H1 (cell line): ENCODE measurements at regions not wholly inside any gene's neighbourhood (a gene's known extent, or its start where the extent isn't known, plus 50 kb on each side); places are given as distances from the start of the nearest gene placed in this dataset.

ENCODE experiments used
- CTCF ChIA-PET: fragments of 300-600 bp; sonication (Branson Sonifier 250); formaldehyde crosslinking; loops from one replicate; lab custom pipeline; 2021; ENCODE audit not compliant: partially characterized antibody; lab: Charles Lee
- POLR2A ChIA-PET: fragments of 300-600 bp; sonication (Branson Sonifier 250); formaldehyde crosslinking; loops from one replicate; lab custom pipeline; 2021; ENCODE audit warnings: inconsistent platforms; ENCODE audit not compliant: partially characterized antibody; lab: Charles Lee
- DNase-seq, 2 experiments: peaks; one replicate each; pipeline versions ENCODE4 v3.0.0 to v3.0.0-alpha.2; 2010 to 2022; ENCODE audit warnings: low spot score in 2 of 2, low read depth in 1 of 2, mixed read lengths in 1 of 2
- FAIRE-seq: peaks from 2 replicates; lab custom pipeline; 2011; peaks lifted over from hg19 to GRCh38; lab: Jason Lieb, UNC
- H2AFZ ChIP-seq: 2 replicates; pipeline ENCODE4 v1.8.1; 2012; ENCODE audit warnings: low read length, inconsistent platforms
- H2AK5ac ChIP-seq: 2 replicates; pipeline ENCODE4 v1.6.1; 2013; ENCODE audit warnings: low read depth, low read length
- H2BK120ac ChIP-seq: replicated peaks from 2 replicates; pipeline ENCODE3; 2013; ENCODE audit warnings: low read depth, low read length, inconsistent platforms
- H2BK12ac ChIP-seq: 2 replicates; pipeline ENCODE4 v1.6.1; 2013; ENCODE audit warnings: low read depth, low read length
- H2BK15ac ChIP-seq: 2 replicates; pipeline ENCODE4 v1.6.1; 2013; ENCODE audit warnings: low read length
- H2BK20ac ChIP-seq: 2 replicates; pipeline ENCODE4 v1.6.1; 2013; ENCODE audit warnings: low read length
- H2BK5ac ChIP-seq: 2 replicates; pipeline ENCODE4 v1.6.1; 2013; ENCODE audit warnings: low read depth, low read length
- H3K14ac ChIP-seq: 2 replicates; pipeline ENCODE4 v1.6.1; 2013; ENCODE audit warnings: inconsistent platforms; ENCODE audit not compliant: insufficient read length
- H3K18ac ChIP-seq: 2 replicates; pipeline ENCODE4 v1.6.1; 2013; ENCODE audit warnings: low read length; ENCODE audit errors: extremely low read depth
- H3K23ac ChIP-seq: 2 replicates; pipeline ENCODE4 v1.6.1; 2013; ENCODE audit warnings: inconsistent platforms; ENCODE audit not compliant: insufficient read length
- H3K23me2 ChIP-seq: 2 replicates; pipeline ENCODE4 v1.6.1; 2013; ENCODE audit warnings: low read depth, low read length
- H3K27ac ChIP-seq: 2 replicates; pipeline ENCODE4 v1.6.1; 2011; ENCODE audit warnings: low read depth, low read length, inconsistent platforms
- H3K27me3 ChIP-seq, 4 experiments: replicated peaks in 1 of 4; 1 replicate in 1 of 4; 2 replicates in 3 of 4; pipeline versions ENCODE4 v1.6.1 to v1.8.1; 2011 to 2013; ENCODE audit warnings: low read length in 3 of 4, mild to moderate bottlenecking in 3 of 4, inconsistent platforms in 2 of 4, mixed read lengths in 2 of 4, moderate library complexity in 1 of 4; ENCODE audit not compliant: control insufficient read depth in 3 of 4, insufficient read depth in 3 of 4; ENCODE audit errors: extremely low read depth in 1 of 4
- H3K36me3 ChIP-seq, 4 experiments: 2 replicates each; pipeline versions ENCODE4 v1.6.1 to v1.8.1; 2011 to 2013; ENCODE audit warnings: mild to moderate bottlenecking in 4 of 4, low read length in 3 of 4, moderate library complexity in 2 of 4, control low read depth in 1 of 4, inconsistent platforms in 1 of 4; ENCODE audit not compliant: insufficient read depth in 4 of 4, control insufficient read depth in 2 of 4
- H3K4ac ChIP-seq: replicated peaks from 2 replicates; pipeline ENCODE3; 2013; ENCODE audit warnings: low read length, low read depth, mixed read lengths, inconsistent platforms; ENCODE audit not compliant: insufficient read length
- H3K4me1 ChIP-seq, 4 experiments: replicated peaks in 1 of 4; 1 replicate in 1 of 4; 2 replicates in 3 of 4; pipeline versions ENCODE4 v1.6.1 to v1.8.1; 2011 to 2013; ENCODE audit warnings: low read length in 3 of 4, inconsistent platforms in 2 of 4, mixed read lengths in 1 of 4; ENCODE audit not compliant: insufficient read depth in 4 of 4, control insufficient read depth in 3 of 4
- H3K4me2 ChIP-seq, 2 experiments: 2 replicates each; pipeline versions ENCODE4 v1.6.1 to v1.8.1; 2011 to 2013; ENCODE audit warnings: low read depth in 2 of 2, low read length in 2 of 2, control low read depth in 1 of 2, inconsistent platforms in 1 of 2, mild to moderate bottlenecking in 1 of 2; ENCODE audit not compliant: insufficient read depth in 1 of 2
- H3K4me3 ChIP-seq, 4 experiments: fragments of 200-600, 300-600 bp in 1 of 4; sonication (generic), shearing (Covaris generic), sonication (Bioruptor Twin) in 1 of 4; 2 replicates each; pipeline versions ENCODE4 v1.5.1 to v1.8.1; 2011 to 2016; ENCODE audit warnings: low read length in 4 of 4, low read depth in 3 of 4, control low read depth in 2 of 4, inconsistent platforms in 2 of 4, mild to moderate bottlenecking in 2 of 4, mixed read lengths in 1 of 4, moderate library complexity in 1 of 4; ENCODE audit not compliant: insufficient read depth in 2 of 4; ENCODE audit errors: extremely low read depth in 1 of 4
- H3K56ac ChIP-seq: replicated peaks from 2 replicates; pipeline ENCODE3; 2013; ENCODE audit warnings: low read depth, mild to moderate bottlenecking, mixed read lengths, low read length, inconsistent platforms; ENCODE audit not compliant: insufficient read length
- H3K79me1 ChIP-seq: 2 replicates; pipeline ENCODE4 v1.6.1; 2013; ENCODE audit warnings: low read depth, low read length, control low read depth
- H3K79me2 ChIP-seq, 2 experiments: 2 replicates each; pipeline versions ENCODE4 v1.6.1 to v1.8.1; 2012 to 2013; ENCODE audit warnings: low read length in 2 of 2, mild to moderate bottlenecking in 2 of 2, inconsistent platforms in 1 of 2; ENCODE audit not compliant: insufficient read depth in 2 of 2, control insufficient read depth in 1 of 2
- H3K9ac ChIP-seq, 4 experiments: replicated peaks in 1 of 4; 1 replicate in 1 of 4; 2 replicates in 3 of 4; pipeline versions ENCODE4 v1.6.1 to v1.8.1; 2011 to 2013; ENCODE audit warnings: low read depth in 3 of 4, low read length in 3 of 4, control low read depth in 2 of 4, mild to moderate bottlenecking in 2 of 4, moderate library complexity in 2 of 4, inconsistent platforms in 1 of 4; ENCODE audit errors: extremely low read depth in 1 of 4
- H3K9me3 ChIP-seq, 2 experiments: 2 replicates each; pipeline versions ENCODE4 v1.6.1 to v1.8.1; 2012 to 2013; ENCODE audit warnings: mild to moderate bottlenecking in 2 of 2, moderate library complexity in 2 of 2, control low read depth in 1 of 2, inconsistent platforms in 1 of 2, low read depth in 1 of 2, low read length in 1 of 2, mixed read lengths in 1 of 2; ENCODE audit not compliant: insufficient read depth in 2 of 2
- H4K20me1 ChIP-seq, 2 experiments: replicated peaks in 1 of 2; 2 replicates each; pipeline versions ENCODE3 to v1.8.1; 2011 to 2013; ENCODE audit warnings: inconsistent platforms in 2 of 2, low read length in 2 of 2, mild to moderate bottlenecking in 1 of 2; ENCODE audit not compliant: insufficient read depth in 2 of 2, control insufficient read depth in 1 of 2
- H4K5ac ChIP-seq: 2 replicates; pipeline ENCODE4 v1.6.1; 2013; ENCODE audit warnings: low read length, low read depth, mixed read lengths, inconsistent platforms; ENCODE audit not compliant: insufficient read length
- H4K8ac ChIP-seq: 2 replicates; pipeline ENCODE4 v1.8.0; 2013; ENCODE audit warnings: mild to moderate bottlenecking, moderate library complexity, low read length, inconsistent platforms; ENCODE audit not compliant: insufficient read depth; ENCODE audit errors: extremely low read depth
- H4K91ac ChIP-seq: replicated peaks from 2 replicates; pipeline ENCODE3; 2013; ENCODE audit warnings: low read length, mixed read lengths, inconsistent platforms; ENCODE audit not compliant: insufficient read length
- ASH2L ChIP-seq: fragments of 200-600, 300-600 bp; sonication (generic); IDR thresholded peaks from one replicate; pipeline ENCODE4 v1.7.1; 2017; ENCODE audit warnings: low read length
- HDAC2 ChIP-seq, 2 experiments: fragments of 300-600 bp in 1 of 2; sonication (generic) in 1 of 2; IDR thresholded peaks; 2 replicates each; pipeline ENCODE4 v1.6.1; 2011 to 2012; ENCODE audit warnings: low read depth in 2 of 2, low read length in 2 of 2, mild to moderate bottlenecking in 2 of 2, moderate library complexity in 2 of 2, borderline replicate concordance in 1 of 2, inconsistent platforms in 1 of 2
- KDM4A ChIP-seq: IDR thresholded peaks from one replicate; pipeline ENCODE4 v1.7.1; 2012; ENCODE audit warnings: low read depth, mild to moderate bottlenecking, moderate library complexity, low read length, inconsistent platforms; ENCODE audit not compliant: severe bottlenecking
- SUZ12 ChIP-seq: fragments of 200-600 bp; sonication (generic); IDR thresholded peaks from 2 replicates; pipeline ENCODE4 v1.6.1; 2012; ENCODE audit warnings: mild to moderate bottlenecking, inconsistent platforms, low read length, moderate library complexity, mixed read lengths
- TAF7 ChIP-seq: optimal IDR thresholded peaks from 2 replicates; pipeline ENCODE3; 2011; ENCODE audit warnings: low read depth, mild to moderate bottlenecking, inconsistent platforms, low read length, moderate library complexity, borderline replicate concordance
- WGBS, 2 experiments: shearing (Covaris generic) in 1 of 2; methylation state at CpG; one replicate each; pipeline versions ENCODE4 v1.1.6 to v1.1.7; 2013 to 2015; ENCODE audit warnings: low lambda C conversion rate in 2 of 2, mixed read lengths in 2 of 2, inconsistent platforms in 1 of 2, low coverage in 1 of 2, missing lambda C conversion rate in 1 of 2; ENCODE audit not compliant: insufficient replicate concordance in 2 of 2, insufficient coverage in 1 of 2, insufficient read length in 1 of 2; ENCODE audit errors: extremely low coverage in 1 of 2, missing lambda C conversion rate in 1 of 2; 5-methylcytosine and 5-hydroxymethylcytosine counted together

DNA sequence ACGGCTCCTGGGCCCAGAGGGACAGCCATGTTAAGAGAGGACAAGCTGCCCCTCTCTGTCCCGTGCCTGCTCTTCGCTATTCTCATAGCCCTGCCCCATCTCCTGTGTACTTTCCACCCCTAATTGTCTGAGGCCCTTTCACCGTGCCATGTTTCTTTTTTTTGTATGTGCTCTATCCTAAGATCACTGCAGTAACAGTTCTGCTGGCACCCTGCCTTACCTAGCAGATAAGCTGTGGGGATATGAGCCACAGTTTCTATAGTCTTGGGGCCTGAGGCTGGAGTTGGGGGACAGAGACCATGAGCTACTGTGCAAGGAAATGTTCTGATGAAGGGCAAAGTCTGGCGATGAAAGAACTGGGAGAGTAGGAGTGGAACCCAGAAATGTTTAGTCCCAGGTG is 269.5 kb upstream of the CITED2 start:
- Histone ChIP-seq H3K4me3 (no peak overlapping the region), H3K9me3 (no peaks in the 10 kb centered on the region), H3K14ac (no peak overlapping the region), H3K4me1 (no peaks in the 10 kb centered on the region), H2AFZ (0 out of 2 replicates have a peak overlapping the region, but pooled peaks have one; percentile 5), H3K4ac (no peak overlapping the region), H3K18ac (no peak overlapping the region), H3K23me2 (no peaks in the 10 kb centered on the region), H2AK5ac (no peak overlapping the region), H3K4me2 (no peak overlapping the region), H2BK120ac (no peak overlapping the region), H3K36me3 (no peaks in the 10 kb centered on the region), H3K79me2 (no peaks in the 10 kb centered on the region), H2BK5ac (no peak overlapping the region), H4K91ac (no peak overlapping the region), H4K8ac (no peak overlapping the region; the same call in 1 of the 2 replicates), H3K9ac (no peak overlapping the region), H4K20me1 (no peaks in the 10 kb centered on the region), H3K79me1 (no peaks in the 10 kb centered on the region), H2BK15ac (no peak overlapping the region), H3K27me3 (no peaks in the 10 kb centered on the region), H2BK20ac (no peak overlapping the region), H3K23ac (no peak overlapping the region), H4K5ac (no peak overlapping the region), H3K56ac (no peak overlapping the region), H3K27ac (no peak overlapping the region), H2BK12ac (no peak overlapping the region)
- WGBS, 2 experiments = 86% methylated on average over 5 of the region's 5 CpGs; no CpG with 5 or more reads in 1 of the 2 experiments
- DNase-seq (no peak), FAIRE-seq (no peak)
- ChIA-PET POLR2A (no interaction called here), CTCF (no interaction called here)
- no peak for TF ChIP-seq ASH2L
- TF ChIP-seq TAF7 = no peak
- no peak for TF ChIP-seq KDM4A
- no peak for TF ChIP-seq HDAC2 (IDR thresholded peaks at IDR 0.05; ENCODE audit: borderline replicate concordance in 1 of 2, low read depth in 2 of 2, low read length in 2 of 2)
- no peak for TF ChIP-seq SUZ12
